ENCODE measurements at regions not wholly inside any gene's neighbourhood (a gene's known extent, or its start where the extent isn't known, plus 50 kb on each side); places are given as distances from the start of the nearest gene placed in this dataset.
"Not testable (repeated sequence)": the region's sequence is repeated elsewhere in the genome, so short reads cannot be mapped to it uniquely, and the experiment has no call there.

- Histone ChIP-seq H3K27me3 (no peaks in the 10 kb centered on the region), H3K36me3 (no peaks in the 10 kb centered on the region), H3K4me1 (peaks cover 13 to 19% of the 10 kb centered on the region in 2 donors), H3K9me3 (no peaks in the 10 kb centered on the region), H3K4me3 (replicated peaks in 1 of 3) (no peak overlapping the region), H3K27ac (no peak overlapping the region)
- DNase-seq = no peak
- intact Hi-C loops (cut with DNase I) = no loop called here
- no peak for TF ChIP-seq POLR2A (IDR thresholded peaks at IDR 0.05)
- TF ChIP-seq, protein P1, sequence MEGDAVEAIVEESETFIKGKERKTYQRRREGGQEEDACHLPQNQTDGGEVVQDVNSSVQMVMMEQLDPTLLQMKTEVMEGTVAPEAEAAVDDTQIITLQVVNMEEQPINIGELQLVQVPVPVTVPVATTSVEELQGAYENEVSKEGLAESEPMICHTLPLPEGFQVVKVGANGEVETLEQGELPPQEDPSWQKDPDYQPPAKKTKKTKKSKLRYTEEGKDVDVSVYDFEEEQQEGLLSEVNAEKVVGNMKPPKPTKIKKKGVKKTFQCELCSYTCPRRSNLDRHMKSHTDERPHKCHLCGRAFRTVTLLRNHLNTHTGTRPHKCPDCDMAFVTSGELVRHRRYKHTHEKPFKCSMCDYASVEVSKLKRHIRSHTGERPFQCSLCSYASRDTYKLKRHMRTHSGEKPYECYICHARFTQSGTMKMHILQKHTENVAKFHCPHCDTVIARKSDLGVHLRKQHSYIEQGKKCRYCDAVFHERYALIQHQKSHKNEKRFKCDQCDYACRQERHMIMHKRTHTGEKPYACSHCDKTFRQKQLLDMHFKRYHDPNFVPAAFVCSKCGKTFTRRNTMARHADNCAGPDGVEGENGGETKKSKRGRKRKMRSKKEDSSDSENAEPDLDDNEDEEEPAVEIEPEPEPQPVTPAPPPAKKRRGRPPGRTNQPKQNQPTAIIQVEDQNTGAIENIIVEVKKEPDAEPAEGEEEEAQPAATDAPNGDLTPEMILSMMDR (IDR thresholded peaks at IDR 0.05) = no peak
- 89 to 90% methylated on average over 12 of the region's 12 CpGs for WGBS, 2 donors
Measured at GRCh38 chr2:8125741-8126711, 555.8 kb upstream of the ID2 start.

DNA sequence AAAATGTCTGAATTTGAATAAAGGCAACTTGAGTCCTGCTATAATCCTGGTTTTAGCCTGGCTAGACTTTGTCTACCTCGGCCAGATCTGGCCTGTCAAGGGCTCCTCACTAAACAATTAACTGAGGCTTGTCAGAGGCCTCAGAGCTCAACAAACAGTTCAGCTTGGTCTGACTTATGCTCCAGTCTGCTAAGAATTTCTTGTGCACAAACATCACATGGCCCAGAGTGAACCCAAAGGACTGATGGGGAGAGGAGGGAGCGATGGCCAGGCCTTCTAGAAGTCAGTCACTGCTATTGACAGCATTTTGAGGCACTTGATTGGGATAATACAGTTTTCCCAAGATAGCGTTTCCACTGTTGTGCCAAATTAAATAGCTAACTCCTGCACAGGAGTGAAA, 555.1 kb upstream of the ID2 start:
- peaks cover 11 to 14% of the 10 kb centered on the region in 2 donors for H3K4me1 ChIP-seq
- WGBS, 2 donors = 88 to 100% methylated on average over 3 of the region's 3 CpGs
- intact Hi-C loops (cut with DNase I) = no loop called here
- no peaks in the 10 kb centered on the region for H3K9me3 ChIP-seq
- H3K27me3 ChIP-seq = no peaks in the 10 kb centered on the region
- DNase-seq = no peak
- H3K27ac ChIP-seq = no peak overlapping the region
- H3K36me3 ChIP-seq = no peaks in the 10 kb centered on the region
- TF ChIP-seq POLR2A (IDR thresholded peaks at IDR 0.05) = no peak
- TF ChIP-seq, protein P1 (IDR thresholded peaks at IDR 0.05) = no peak
- no peak overlapping the region for H3K4me3 ChIP-seq (replicated peaks in 1 of 3)

- H3K36me3 ChIP-seq; intact Hi-C loops (cut with DNase I); H3K27me3 ChIP-seq; DNase-seq; H3K27ac ChIP-seq; H3K9me3 ChIP-seq; H3K4me3 ChIP-seq (replicated peaks in 1 of 3); H3K4me1 ChIP-seq: not testable (repeated sequence)
- WGBS, 2 donors = 95 to 98% methylated on average over 5 of the region's 5 CpGs
Measured at GRCh38 chr2:8131423-8131822, 550.4 kb upstream of the ID2 start.

DNA sequence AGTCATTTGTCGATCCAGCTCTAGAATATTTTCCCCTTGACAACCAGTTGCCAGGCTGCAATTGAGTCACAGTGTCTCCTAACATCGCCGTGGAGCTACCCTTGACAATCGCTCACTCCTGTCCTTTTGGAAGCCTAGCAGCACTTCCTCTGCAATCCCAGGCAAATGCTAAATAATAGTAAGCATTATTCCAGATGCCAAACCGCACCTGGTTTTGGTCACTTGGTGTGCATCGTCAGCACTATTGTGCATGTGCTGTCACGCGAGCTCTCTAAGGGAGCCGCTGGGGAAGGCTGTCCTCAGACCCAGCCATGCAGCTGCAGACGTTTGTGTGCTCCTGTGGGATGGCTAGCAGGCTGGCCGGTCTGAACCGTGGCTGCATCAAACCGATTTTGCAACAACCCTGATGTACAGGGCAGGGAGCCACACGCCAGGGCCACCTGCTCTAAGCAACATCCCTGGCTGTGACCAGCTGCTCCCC, 549.5 kb upstream of the ID2 start:
- Histone ChIP-seq H3K4me3 (replicated peaks in 1 of 3) (no peak overlapping the region), H3K4me1 (no peaks in the 10 kb centered on the region), H3K27me3 (no peaks in the 10 kb centered on the region), H3K9me3 (no peaks in the 10 kb centered on the region), H3K36me3 (no peaks in the 10 kb centered on the region), H3K27ac (no peak overlapping the region)
- TF ChIP-seq, protein P1 (IDR thresholded peaks at IDR 0.05) = no peak
- no peak for TF ChIP-seq POLR2A (IDR thresholded peaks at IDR 0.05)
- no peak for DNase-seq
- intact Hi-C loops (cut with DNase I) = no loop called here
- 85 to 87% methylated on average over 6 to 14 of the region's 14 CpGs for WGBS, 2 donors

GRCh38 chr2:8132879-8133278, 549.0 kb upstream of the ID2 start:
- no peak for DNase-seq

More at GRCh38 chr2:8132879-8133278, 549.0 kb upstream of the ID2 start:
- H3K27ac ChIP-seq = no peak overlapping the region
- H3K4me3 ChIP-seq (replicated peaks in 1 of 3) = no peak overlapping the region
- TF ChIP-seq, protein P1 (IDR thresholded peaks at IDR 0.05) = no peak
- TF ChIP-seq POLR2A (IDR thresholded peaks at IDR 0.05) = no peak
- no peaks in the 10 kb centered on the region for H3K9me3 ChIP-seq
- intact Hi-C loops (cut with DNase I) = no loop called here
- WGBS, 2 donors = 86 to 94% methylated on average over 9 of the region's 9 CpGs
- H3K4me1 ChIP-seq = no peaks in the 10 kb centered on the region
- H3K36me3 ChIP-seq = no peaks in the 10 kb centered on the region
- no peaks in the 10 kb centered on the region for H3K27me3 ChIP-seq
